ENCODE measurements at regions not wholly inside any gene's neighbourhood (a gene's known extent, or its start where the extent isn't known, plus 50 kb on each side); places are given as distances from the start of the nearest gene placed in this dataset.

- no peak for ATAC-seq
- intact Hi-C loops (cut with micrococcal nuclease): no loop called here
- no peak for DNase-seq
These were observed 118.0 kb upstream of the NPHP3 start for GRCh38 chr3:132840201-132840700.

- intact Hi-C loops (cut with micrococcal nuclease): no loop called here
- no peak for DNase-seq
- no peak for ATAC-seq
These were observed 116.3 kb upstream of the NPHP3 start for GRCh38 chr3:132838477-132838876.

- ATAC-seq: no peak
- intact Hi-C loops (cut with micrococcal nuclease): no loop called here
- no peak for DNase-seq
These were observed 115.4 kb upstream of the NPHP3 start for GRCh38 chr3:132837615-132838014.

- ATAC-seq (no peak), DNase-seq (no peak)
- intact Hi-C loops (cut with micrococcal nuclease): no loop called here
These were observed 112.1 kb upstream of the NPHP3 start for GRCh38 chr3:132834356-132834755.

DNA sequence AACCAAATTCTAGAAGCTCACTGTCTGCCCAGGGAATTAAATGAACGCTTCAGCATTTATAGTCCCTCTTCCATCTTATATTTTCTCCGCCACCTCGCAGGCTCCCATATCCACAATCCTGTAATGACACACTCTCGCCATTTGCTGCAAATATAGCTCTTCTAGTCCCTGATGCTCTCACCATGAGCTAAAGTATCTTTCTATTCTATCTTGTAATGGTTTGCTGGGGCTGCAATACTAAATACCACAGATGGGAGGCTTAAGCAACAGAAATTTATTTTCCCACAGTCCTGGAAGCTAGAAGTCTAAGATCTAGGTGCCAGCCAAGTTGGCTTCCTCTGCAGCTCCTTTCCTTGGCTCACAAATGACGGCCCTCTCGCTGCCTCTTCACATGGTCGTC, 106.9 kb upstream of the NPHP3 start:
- intact Hi-C loops (cut with micrococcal nuclease): no loop called here
- ATAC-seq: no peak
- DNase-seq: no peak

- DNase-seq: no peak
- intact Hi-C loops (cut with micrococcal nuclease): no loop called here
- no peak for ATAC-seq
These were observed 100.6 kb upstream of the NPHP3 start for GRCh38 chr3:132822837-132823236.

DNA sequence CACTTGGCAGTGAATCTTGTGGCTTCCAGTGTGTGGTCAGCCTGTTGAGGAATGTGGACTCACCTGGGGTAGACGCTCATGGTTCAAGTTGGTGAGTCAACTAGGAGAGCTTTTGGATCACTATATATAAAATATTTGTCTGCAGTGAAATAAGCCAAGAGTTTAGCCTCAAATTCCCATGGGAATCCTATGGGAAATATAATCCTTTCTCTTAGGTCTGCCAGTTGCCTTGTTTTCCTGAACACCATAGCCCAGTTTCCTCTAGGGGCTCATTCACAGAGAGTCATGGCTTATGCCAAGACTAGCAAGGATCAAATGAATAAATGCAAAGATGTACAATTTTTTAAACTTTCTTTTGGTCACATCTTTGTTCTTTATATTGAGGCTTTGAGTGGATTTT, 100.1 kb upstream of the NPHP3 start:
- intact Hi-C loops (cut with micrococcal nuclease): no loop called here
- DNase-seq (no peak), ATAC-seq (no peak)

DNA sequence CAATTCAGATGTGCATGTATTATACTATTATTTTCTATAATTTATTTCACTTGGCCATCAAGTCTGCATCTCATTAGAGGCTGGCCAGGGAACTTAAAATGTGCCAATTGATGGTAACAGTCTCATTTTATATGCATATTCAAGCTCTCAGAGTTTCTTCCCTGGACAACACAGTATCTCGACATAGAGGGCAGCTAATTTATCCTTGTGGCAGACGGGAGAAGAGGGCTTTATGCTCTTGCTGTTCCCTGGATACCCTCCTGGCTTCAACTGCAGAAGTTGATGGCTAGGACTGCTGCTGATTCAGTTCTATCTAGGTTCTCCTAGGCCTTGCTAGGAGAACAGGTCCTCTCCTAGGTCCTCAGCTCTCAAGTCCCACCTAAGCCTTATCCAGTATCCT, 99.1 kb upstream of the NPHP3 start:
- intact Hi-C loops (cut with micrococcal nuclease): no loop called here
- no peak for ATAC-seq
- DNase-seq: no peak

DNA sequence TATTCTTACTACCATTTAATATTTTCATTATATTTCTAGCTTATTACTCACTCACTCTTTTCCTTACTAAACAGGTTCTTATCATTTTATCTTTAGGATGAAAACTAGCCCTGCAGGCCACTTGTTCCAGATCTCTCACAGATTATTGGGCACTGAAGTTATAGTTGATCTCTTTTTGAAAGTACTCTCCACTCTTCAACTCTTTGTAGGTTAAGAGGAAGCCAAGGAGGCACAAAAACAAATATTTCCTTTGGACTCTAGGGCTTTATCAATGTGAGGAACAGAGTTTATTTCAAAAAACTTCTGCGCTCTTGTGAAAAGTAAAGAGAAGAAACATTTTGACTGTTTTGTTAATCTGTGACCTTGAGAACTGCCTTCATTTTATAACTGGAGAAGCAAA, 96.0 kb upstream of the NPHP3 start:
- no peak for DNase-seq
- no peak for ATAC-seq
- intact Hi-C loops (cut with micrococcal nuclease): no loop called here

DNA sequence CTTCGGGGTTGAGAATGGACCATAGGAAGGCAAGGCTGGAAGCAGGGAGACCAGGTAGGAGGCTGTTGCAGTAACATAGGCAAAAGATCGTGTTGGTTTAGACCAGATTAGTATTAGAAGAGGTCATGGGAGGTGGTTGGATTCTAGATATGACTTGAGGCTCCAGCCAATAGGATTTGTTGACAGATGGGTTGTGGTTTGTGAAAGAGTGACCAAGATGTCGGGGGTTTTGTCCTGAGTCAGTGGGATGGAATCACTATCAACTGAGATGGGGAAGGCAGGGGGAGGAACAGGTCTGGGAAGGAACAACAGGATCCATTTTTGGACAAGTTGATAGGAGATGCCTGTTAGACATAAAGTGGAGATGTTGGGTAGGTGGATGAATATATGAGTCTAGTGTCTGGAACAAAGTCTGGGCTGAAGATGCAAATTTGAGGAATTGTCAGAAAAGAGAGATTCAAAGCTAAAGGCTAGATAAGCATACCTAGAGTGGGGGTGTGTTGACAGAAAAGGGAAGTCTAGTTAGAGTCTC, 95.5 kb upstream of the NPHP3 start:
- intact Hi-C loops (cut with micrococcal nuclease): no loop called here
- no peak for ATAC-seq
- DNase-seq: no peak

DNA sequence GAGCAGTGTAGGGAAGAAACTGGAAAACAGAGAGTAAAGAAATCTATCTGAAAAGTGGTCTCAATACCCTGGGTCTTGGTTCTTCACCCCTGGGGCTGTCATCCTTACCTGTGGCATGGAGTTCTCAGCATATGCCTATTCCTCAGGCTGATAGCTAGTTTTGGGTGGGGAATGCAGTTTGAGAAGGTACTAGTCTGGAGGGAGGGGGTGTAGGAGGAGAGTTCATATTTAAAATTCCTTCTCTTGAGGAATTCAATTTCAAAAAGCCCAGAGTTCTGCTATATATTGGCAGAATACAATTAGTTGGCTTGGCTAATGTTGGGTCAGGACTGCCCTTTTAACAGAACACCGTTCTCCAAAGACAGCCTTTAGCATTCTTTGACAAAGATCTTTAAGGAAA, 82.9 kb upstream of the NPHP3 start:
- intact Hi-C loops (cut with micrococcal nuclease): no loop called here
- ATAC-seq: no peak
- DNase-seq: no peak

DNA sequence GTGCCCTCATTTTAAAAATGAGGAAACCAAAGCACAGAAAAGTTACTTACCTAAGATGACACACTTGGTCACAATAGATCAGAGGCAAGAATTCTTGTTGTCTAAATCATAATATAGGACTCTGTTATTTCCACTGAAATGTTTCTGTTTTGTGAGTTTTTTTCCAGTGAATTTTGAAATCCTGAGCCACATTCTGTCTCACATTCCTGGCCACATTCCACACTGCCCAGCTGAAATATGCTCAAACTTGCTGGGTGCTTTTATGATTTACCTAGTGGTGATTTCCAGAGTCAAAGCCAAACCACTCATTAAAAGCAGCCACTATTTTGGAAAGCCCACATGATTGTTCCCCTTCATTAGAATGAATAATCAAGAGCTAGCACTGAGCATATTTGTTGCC, 82.3 kb upstream of the NPHP3 start:
- DNase-seq (no peak), ATAC-seq (no peak)
- intact Hi-C loops (cut with micrococcal nuclease): no loop called here

GRCh38 chr3:132803889-132804288, 81.7 kb upstream of the NPHP3 start:
- no peak for DNase-seq
- intact Hi-C loops (cut with micrococcal nuclease): no loop called here

DNA sequence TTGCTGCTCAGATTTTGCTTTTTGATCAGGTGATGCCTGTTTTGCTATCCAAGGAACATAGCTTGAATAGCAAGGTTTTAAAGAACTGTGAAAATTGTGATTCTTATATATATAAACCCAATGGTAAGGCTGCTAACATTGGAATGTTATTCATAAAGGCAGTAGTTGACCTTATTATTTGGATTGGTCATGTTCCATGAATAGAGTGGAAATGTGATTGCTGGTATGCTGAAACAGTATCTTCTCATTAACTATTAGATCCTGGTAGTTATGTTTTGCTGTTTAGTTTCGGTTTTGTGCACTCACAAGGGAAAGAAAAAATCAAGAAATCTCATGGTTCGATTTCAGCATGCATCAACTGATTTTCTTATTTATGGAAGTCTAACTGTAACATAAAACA, 78.7 kb upstream of the NPHP3 start:
- DNase-seq (no peak), ATAC-seq (no peak)
- intact Hi-C loops (cut with micrococcal nuclease): no loop called here

More at GRCh38 chr3:132803889-132804288, 81.7 kb upstream of the NPHP3 start:
- no peak for ATAC-seq

DNA sequence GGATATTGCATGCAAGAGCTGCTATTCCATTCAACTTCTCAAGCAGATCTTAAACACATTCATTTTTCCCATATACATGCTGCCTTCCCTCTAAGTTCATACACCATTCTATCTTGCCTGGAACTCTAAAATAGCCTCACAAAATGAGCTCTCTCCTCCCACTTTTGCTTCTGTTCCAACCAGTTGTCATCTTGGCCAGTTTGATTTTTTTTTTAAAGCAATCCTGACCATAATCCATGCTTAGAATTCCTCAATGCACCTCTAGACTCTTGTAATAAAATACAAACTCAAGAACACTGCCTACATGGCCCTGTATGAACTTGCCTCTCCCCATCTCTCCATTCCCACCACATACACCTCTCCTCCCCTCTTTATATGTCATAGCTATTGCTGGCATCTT, 68.6 kb upstream of the NPHP3 start:
- intact Hi-C loops (cut with micrococcal nuclease): no loop called here
- ATAC-seq: no peak
- no peak for DNase-seq

DNA sequence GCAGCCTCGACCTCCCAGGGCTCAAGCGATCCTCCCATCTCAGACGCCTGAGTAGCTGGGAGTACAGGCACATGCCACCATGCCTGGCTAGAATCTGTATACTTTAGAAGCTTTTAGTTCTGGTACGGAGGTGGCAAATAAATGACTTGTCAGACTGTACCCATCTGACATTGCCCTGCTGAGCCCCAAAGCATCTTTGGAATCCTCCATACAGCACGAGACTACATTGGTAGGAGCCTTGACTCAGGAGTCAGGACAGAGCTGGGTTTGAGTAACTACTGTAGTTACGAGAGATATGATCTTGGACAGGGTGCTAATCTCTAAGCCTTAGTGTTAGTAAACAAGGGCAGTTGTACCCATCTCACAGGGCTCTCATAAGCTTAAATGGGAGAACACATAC, 67.8 kb upstream of the NPHP3 start:
- ATAC-seq: no peak
- DNase-seq: no peak
- intact Hi-C loops (cut with micrococcal nuclease): no loop called here

GRCh38 chr3:132788301-132788671, 66.1 kb upstream of the NPHP3 start:
- DNase-seq (no peak), ATAC-seq (peak; percentile 81)
- intact Hi-C loops (cut with micrococcal nuclease): no loop called here

GRCh38 chr3:132787616-132788300, 65.5 kb upstream of the NPHP3 start:
- DNase-seq (peak; percentile 32), ATAC-seq (peak; percentile 76)
- intact Hi-C loops (cut with micrococcal nuclease): no loop called here

GRCh38 chr3:132786890-132787289, 64.7 kb upstream of the NPHP3 start:
- intact Hi-C loops (cut with micrococcal nuclease): no loop called here
- ATAC-seq (peak; percentile 42), DNase-seq (peak; percentile 19)

GRCh38 chr3:132785292-132785691, 63.1 kb upstream of the NPHP3 start:
- intact Hi-C loops (cut with micrococcal nuclease): no loop called here
- ATAC-seq (no peak), DNase-seq (no peak)

GRCh38 chr3:132784502-132785025, 62.4 kb upstream of the NPHP3 start:
- no peak for ATAC-seq

More at GRCh38 chr3:132784502-132785025, 62.4 kb upstream of the NPHP3 start:
- intact Hi-C loops (cut with micrococcal nuclease): no loop called here
- no peak for DNase-seq

All from left ventricle myocardium superior (tissue), 1 donor.